WTC11 (cell line): ENCODE measurements at regions not wholly inside any gene's neighbourhood (a gene's known extent, or its start where the extent isn't known, plus 50 kb on each side); places are given as distances from the start of the nearest gene placed in this dataset.

Experiments
- ATF3 ChIP-seq: sonication (generic); formaldehyde crosslinking; conservative IDR thresholded peaks from 2 replicates; pipeline ENCODE4 v1.8.1; 2022; ENCODE audit warnings: mild to moderate bottlenecking, missing genetic modification reagents
- CTCF ChIP-seq: fragments of 200-600 bp; IDR thresholded peaks from 2 replicates; pipeline ENCODE4 v1.8.0; 2022; ENCODE audit warnings: antibody characterized with exemption
- E2F1 ChIP-seq: sonication (generic); formaldehyde crosslinking; IDR thresholded peaks from 2 replicates; pipeline ENCODE4 v1.8.0; 2022; ENCODE audit warnings: mild to moderate bottlenecking, missing genetic modification reagents
- KAT7 ChIP-seq: sonication (generic); formaldehyde crosslinking; IDR thresholded peaks from 2 replicates; pipeline ENCODE4 v1.8.1; 2023; ENCODE audit warnings: missing genetic modification reagents, mild to moderate bottlenecking, borderline replicate concordance
- NR2C2 ChIP-seq: sonication (generic); formaldehyde crosslinking; IDR thresholded peaks from 2 replicates; pipeline ENCODE4 v1.8.0; 2022; ENCODE audit warnings: mild to moderate bottlenecking, missing genetic modification reagents
- PREB ChIP-seq: sonication (generic); formaldehyde crosslinking; IDR thresholded peaks from 2 replicates; pipeline ENCODE4 v1.8.1; 2022; ENCODE audit warnings: mild to moderate bottlenecking, missing genetic modification reagents, moderate library complexity, borderline replicate concordance
- RELA ChIP-seq: sonication (generic); formaldehyde crosslinking; IDR thresholded peaks from 2 replicates; pipeline ENCODE4 v1.8.1; 2022; ENCODE audit warnings: missing genetic modification reagents, mild to moderate bottlenecking, borderline replicate concordance
- SP1 ChIP-seq: sonication (generic); formaldehyde crosslinking; conservative IDR thresholded peaks from 2 replicates; pipeline ENCODE4 v1.8.1; 2022; ENCODE audit warnings: missing genetic modification reagents
- TCF7 ChIP-seq: sonication (generic); formaldehyde crosslinking; IDR thresholded peaks from 2 replicates; pipeline ENCODE4 v1.8.0; 2022; ENCODE audit warnings: mild to moderate bottlenecking, low read depth, missing genetic modification reagents, moderate library complexity

GRCh38 chr18:45286431-45286830, 328.8 kb upstream of the SLC14A2 start:
- TF ChIP-seq CTCF: no peak
- no peak for TF ChIP-seq SP1
- TF ChIP-seq E2F1: no peak
- no peak for TF ChIP-seq RELA (CRISPR knock-in tag)
- TF ChIP-seq KAT7 (CRISPR knock-in tag): no peak
- no peak for TF ChIP-seq PREB
- TF ChIP-seq ATF3 (CRISPR knock-in tag): no peak
- TF ChIP-seq TCF7: no peak
- TF ChIP-seq NR2C2 (CRISPR knock-in tag): no peak
